HG03457 (cell line): ENCODE measurements at regions not wholly inside any gene's neighbourhood (a gene's known extent, or its start where the extent isn't known, plus 50 kb on each side); places are given as distances from the start of the nearest gene placed in this dataset.
"Not testable (repeated sequence)": the region's sequence is repeated elsewhere in the genome, so short reads cannot be mapped to it uniquely, and the experiment has no call there.

Source experiments
- ATAC-seq: cut with Tn5 transposase; IDR thresholded peaks from one replicate; pipeline ENCODE4 v1.9.1; 2021; ENCODE audit warnings: moderate number of reproducible peaks; ENCODE audit not compliant: unreplicated experiment

DNA sequence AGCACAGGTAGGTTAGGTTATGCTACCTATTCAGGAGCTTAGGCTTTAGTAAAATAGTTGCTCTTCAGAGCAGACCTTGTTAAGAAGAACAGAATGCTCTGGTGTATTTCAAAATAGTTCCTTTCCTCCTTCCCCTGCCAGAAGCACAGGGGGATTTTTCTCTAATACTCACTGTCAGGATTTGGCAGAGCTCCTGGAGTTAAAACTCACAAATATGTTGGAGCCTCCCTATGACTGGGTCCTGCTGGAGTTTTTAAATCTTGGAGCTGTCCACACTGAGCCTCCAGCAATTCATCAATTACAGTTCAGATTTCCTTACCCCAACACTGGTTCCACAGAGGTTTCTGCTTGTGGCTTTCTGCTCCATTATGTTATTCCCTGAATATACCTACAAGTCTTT is 1233.8 kb upstream of the WWC1 start:
- no peak for ATAC-seq

DNA sequence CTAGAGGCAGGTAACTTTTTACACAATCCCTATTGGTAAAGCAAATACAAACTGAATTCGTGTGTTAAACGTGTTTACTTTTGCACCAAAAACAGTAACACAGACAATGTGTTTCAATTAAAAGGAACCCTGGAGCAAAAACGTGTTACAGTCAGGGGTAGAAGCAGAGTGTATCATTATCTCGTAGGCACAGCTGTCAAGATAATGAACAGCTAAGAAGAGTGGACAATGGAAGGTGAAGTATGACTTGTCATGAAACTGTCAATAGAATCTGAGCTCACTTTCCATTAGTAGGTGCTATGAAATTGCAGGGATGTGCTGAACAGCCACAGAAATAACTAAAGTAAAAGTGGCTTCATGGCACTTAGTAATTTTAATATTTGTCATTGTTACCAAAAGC is 1229.8 kb upstream of the WWC1 start:
- no peak for ATAC-seq

DNA sequence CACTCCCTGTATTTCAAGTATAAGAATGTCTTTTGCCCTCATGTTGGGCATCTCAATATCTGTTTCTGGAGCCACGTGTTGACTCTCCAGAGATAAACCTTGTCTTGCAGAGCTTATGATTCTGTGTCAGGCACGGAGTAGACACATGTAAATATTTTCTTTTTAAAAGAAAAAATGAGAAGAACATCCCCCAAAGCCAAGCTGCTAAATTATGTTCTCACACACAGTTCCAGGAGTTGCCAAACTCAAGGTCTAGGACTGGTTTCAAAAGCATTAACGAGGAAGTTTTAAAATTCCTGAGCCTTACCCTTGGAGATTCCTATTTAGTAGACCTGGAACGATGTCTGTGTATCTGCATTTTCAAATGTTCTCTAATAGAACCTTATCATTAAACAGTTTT is 1228.3 kb upstream of the WWC1 start:
- no peak for ATAC-seq

DNA sequence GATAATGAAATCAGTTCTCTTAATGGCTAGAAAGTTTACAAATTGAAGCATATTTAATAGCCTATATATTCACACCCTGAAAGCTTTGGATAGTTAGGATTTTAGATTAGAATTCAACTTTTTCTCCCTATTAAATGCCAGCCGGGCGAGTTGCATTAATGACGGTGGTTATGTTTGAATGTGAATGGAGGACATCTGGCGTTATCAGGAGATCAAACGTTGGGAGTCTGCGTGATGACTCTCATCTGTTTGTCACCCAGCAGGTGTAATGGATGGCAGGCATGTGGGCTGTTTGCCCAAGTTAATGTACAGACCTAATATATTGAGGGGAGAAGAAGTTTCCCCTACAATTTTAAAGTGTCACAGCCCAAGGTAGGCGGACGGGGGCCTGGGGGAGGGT is 1227.7 kb upstream of the WWC1 start:
- ATAC-seq, result no peak

DNA sequence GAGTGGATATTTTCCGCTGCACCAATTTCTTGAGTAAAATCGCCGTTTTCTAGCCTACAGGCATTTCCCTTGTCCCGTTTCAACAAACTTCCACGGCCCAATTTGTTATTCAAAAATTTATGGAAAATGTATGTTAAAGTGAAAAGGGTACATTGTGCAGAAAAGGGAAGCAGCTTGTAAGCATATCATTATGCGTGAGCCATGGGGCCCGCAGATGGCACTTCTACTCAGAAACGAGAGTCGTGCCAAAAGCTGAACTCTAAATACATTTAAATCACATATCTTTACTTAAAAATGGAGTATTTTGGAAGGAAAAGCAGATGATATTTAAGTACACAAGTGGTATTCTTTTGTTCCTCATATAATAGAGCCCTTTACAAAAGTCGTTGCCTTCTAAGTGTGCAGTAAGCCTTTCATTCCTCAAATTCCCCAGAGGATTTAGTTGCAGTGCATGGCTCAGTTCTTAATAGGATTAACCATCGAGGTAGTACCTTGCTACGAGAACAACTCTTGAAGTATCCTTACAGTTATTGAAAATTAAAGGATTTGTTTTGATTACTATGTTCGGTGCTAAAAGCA is 1227.2 kb upstream of the WWC1 start:
- ATAC-seq, result no peak

DNA sequence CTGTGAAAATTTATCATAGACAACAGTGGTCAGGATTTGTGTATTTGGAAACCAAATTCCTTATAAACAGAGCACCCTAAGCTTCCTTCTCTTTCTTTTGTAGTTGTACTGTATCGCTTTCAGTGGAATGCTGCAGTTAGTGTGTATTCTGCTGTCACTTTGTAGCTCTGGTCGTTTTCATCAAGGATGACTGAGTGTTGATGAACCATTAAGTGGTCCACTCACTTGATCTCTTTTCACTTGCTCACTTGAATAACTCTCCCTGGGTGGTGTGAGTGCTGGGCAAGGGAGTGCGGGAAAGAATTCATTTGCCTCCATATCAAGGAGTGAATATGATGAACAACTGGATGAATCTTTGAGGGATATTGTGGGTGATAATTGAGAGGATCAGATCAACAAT is 1225.7 kb upstream of the WWC1 start:
- ATAC-seq, result no peak

DNA sequence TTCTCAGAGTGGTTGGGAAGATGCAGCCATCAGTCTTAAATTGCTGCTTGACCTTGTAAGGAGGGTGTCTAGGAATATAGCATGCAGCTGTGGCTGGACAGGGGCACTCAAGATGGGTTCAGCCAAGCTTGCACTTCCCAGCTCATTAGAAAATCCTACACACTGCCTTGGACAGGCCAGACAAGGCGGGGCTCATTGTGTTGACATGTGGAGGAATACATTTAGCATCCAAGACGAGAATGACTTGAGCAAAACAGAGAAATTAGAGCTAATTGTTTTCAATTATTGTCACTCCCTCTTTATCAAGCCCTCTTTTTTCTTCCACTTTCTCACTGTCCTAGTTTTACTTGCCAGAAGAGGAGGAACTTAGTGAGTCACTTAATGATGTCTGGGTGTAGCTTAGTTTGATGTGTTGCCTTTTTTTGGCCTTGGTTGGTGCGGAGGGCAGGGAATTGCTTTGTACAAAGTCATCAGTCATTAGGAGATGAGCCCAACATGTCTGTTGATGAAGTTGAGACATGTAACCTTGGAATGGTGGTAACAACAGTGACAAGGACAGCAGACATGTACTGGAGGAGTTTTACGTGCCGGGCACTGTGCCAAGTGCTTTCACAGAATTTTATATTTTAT is 1219.3 kb upstream of the WWC1 start:
- ATAC-seq, result no peak

DNA sequence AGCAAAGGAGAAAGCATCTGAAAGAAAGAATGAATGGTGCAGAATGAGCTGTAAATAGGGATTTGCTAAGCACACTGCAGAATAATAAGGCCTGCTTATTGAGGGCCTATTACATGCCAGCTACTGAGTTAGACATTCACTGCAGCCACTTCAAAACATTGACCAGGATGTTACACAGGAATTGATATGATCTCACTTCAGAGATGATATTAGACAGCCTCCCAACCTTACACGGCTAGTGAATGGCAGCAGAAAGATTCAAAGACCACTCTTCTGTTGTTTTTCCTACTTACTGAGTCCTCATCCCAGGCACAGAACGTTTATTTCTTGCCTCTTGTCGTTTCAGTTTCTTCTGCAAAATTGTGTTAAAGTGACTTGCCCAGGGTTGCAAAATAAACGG is 1209.9 kb upstream of the WWC1 start:
- no peak for ATAC-seq

DNA sequence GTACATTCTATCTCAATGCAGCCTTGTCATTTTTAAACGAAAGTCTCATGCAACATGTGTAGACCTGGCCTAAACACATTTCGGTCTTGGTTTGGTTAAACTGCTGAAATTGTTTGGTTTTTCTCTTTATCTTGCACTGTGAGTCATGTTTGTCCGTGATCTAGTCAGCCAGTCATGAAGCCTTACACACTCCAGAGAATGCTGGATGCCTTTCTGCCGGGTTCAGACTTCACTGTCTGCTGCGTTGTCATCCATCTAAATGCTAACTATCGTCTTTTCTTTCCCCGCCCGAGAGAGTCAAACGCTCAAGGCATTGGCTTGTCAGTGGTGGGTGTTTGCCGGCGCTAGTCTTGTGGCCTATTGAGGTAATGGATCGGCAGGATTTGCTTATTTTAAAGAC is 1194.6 kb upstream of the WWC1 start:
- ATAC-seq, result no peak

DNA sequence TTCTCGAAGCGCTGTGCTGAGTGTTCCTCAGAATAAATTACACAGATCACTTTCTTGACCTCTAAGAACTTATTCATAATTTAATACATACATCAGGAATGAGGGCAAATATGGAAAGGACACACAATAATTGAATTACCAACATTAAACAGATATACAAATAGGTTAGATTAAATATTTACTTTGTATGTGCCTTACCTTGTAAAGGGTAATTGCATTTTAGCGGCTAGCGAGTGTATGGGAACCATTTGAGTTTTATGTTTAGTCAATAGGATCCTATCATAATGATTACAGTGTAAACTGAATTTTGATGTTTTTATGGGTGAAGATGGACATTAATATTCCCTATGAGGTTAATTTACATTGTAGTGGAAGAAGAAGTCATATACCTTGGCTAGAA is 1187.1 kb upstream of the WWC1 start:
- no peak for ATAC-seq

DNA sequence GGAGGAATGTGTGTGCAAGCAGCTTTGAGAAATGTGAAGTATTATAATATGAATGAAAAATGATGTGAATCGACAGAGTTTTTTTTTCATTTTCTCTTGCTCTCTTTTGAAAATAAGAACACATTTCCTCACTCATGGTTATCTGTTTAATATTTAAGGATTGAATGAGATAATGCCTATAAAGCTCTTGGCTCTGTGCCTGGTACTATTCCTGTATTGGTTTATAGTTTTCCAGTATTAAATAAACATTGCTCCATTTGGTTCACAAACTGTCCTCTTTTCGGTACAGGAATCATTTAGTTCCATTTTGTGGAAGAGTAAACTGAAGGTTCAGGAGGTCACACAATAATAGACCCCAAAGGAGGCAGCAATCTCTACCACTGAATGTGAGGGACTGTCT is 1185.5 kb upstream of the WWC1 start:
- no peak for ATAC-seq

DNA sequence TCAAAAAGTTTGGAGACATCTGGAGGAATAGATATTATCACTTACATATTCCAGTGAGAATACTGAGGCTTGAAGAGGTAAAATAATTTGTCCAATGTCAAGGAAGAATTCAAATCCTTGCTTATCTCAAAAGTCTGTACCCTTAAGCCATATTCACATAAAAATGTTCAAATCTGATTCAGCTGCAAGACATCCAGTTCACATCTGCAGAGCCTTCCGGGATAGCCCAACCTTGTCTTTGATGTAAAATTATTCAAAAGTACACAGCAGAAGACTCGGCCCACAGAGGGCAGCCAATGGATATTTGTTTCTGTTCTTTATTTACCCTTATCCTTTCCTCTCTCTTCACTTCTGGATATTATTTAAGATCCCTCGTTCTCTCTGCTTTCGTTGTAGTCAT is 1183.8 kb upstream of the WWC1 start:
- no peak for ATAC-seq

DNA sequence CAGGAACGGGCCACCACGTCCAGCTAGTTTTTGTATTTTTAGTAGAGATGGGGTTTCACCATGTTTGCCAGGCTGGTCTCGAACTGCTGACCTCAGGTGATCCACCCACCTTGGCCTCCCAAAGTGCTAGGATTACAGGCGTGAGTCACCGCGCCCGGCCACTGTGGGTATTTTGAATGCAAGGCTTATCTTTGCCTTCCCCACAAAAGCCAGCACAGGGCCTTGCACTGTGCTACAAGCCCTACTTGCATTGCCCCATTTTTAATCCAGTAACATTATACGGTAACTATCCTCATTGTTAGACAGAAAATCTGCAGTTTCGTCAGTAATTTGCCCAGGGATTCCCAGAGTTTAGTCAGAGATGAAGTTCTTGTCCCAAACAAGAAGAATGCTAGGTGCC is 1183.2 kb upstream of the WWC1 start:
- not testable (repeated sequence) for ATAC-seq

DNA sequence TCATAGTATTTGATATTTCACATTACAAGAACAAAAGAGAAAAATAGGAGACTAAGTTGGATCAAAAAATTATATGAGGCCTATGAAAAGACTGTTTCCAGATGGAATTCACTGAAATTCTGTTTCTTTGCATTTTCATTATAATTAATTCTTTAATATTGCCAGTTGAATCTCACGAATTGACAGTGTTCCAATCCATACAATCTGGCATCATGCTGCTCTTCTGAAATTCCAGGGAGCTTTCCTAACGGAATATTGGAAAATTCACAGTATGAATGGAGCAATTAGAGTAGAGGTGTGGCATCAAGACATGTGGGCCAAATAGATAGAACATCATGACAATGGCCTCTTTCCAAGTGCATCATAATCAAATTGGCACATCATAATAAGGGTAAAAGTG is 1178.9 kb upstream of the WWC1 start:
- no peak for ATAC-seq

DNA sequence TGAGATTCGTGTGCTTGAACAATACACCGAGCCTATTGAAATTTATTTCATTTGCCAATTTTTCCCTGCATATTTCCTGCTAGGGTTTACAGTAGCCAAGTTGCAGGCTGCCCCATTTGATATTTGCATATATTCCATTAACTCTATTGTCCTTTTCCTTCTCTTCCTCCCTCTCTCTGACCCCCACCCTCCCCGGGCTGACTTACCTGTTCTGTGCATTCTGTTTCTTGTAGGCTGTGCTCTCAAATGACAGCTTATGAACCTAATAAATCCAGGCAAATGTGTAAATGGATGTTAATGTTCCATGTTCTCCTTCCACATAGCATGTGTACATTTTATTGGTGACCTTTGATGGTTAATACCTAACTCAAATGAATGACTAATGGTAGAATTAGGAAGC is 1169.2 kb upstream of the WWC1 start:
- ATAC-seq, result no peak

DNA sequence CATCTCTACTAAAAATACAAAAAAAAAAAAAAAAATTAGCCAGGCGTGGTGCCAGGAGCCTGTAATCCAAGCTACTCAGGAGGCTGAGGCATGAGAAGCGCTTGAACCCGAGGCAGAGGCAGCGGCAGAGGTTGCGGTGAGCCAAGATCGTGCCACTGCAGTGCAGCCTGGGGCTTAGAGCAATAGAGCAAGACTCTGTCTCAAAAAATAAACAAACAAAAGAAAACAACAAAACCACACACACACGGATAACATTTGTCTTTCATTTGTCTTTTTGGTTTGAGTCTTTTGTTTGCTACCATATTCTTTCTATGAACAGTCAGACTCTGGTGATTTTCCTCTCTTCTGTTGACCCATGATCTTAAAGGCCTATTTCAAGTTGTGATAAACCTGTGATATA is 1168.3 kb upstream of the WWC1 start:
- ATAC-seq, result no peak

DNA sequence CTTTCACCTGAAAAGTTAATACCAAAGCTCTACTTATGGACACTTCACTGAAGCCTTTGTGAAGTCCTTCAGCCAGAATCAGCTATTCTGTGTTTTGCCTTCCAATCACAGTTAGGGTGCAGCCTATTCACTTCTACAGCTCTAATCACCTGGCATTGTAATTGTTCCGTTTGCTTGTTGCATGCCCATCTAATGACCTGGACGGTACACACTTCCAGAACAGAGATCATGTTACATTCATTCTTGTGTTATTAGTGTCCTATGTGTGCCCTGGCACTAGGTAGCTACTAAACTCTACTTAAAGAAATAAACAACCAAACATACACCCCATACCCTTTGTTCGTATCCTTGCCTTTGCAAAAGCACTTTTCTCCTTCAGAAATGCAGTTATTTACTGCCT is 1162.9 kb upstream of the WWC1 start:
- ATAC-seq, result no peak

DNA sequence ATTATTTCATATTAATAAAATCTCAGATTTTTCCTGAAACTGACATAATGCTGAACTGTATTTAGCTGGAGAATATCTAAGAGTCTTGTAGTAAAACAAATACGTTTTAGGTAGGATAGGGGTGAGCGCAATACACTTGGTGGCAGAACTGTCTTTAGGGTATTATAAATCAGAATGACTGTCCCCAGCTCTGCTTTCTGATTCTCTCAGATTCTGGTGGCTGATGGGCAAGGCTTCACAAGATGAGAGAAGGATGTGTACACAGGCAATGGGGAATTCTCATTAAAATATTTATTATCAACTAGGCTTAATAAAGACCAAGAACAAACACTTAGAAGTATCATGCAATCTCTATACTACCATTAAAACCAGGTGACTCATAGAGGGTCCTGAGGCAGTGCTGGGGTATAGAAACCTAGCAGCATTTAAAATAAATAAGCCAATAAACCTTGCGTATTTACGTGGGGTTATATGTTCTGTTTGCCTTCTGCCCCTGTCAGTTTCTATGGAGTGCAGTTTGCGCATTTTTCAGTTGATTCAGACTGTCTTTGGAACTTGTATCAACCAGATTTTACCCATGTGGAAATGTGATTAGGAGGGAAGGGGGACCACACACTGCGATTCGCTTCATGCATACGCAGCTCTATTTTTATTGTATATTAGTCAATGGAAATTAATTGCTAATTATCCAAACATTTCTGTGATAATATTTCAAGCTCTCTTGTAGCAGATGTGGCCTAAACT is 1150.7 kb upstream of the WWC1 start:
- ATAC-seq, result no peak

DNA sequence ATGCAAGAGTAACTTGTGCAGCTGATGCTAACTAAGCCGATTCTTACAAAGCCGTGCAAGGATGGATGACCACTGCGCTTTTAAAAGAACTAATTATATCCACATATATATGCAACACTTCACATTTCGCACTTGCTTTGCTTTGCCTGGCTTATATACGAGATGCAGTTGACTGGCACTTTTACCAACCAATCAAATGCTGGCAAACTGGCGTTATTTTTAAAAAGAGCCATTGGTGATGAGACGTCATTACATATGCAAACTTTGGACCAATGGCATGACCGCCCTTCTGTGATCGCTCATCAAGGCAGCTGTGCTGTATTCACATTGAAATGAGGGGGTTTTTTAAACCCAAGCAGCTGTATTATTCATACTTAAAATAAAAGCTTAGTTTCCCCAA is 1147.7 kb upstream of the WWC1 start:
- no peak for ATAC-seq

DNA sequence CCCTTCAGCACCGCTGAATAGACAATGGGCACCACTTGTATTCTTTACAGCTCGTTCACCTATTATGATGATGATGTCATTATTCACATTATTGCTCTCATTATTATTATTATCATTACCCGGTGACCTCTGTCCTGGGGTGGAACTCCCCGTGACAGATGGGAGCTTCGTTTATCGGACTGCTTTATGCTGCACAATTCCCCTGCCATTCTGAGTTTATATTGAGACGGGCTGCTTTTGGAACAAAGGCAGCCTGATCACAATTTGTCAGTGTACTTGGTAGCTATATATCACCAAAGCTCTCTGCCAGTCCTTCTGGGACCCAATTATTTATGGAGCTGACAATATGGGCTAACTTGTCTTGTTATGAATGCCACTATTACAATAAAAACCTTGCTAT is 1145.6 kb upstream of the WWC1 start:
- ATAC-seq, result no peak

DNA sequence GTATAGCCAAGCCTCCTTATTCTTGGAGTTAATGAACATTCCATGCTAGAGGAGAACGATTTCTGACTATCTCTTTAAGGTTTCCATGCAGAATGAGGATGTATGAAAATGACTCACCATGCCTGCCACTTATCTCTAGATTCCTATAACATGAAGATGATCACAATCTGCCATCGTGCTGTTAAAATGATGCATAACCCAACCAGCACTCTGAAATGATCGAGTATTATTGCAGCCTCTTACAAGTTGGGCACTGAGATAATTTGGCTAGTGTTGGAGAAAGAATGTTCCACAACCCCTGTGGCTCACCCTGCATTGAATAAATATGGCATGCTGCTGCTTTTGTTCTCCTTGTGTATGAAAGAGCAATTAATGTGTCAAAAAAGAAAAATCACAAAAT is 1143.6 kb upstream of the WWC1 start:
- no peak for ATAC-seq

DNA sequence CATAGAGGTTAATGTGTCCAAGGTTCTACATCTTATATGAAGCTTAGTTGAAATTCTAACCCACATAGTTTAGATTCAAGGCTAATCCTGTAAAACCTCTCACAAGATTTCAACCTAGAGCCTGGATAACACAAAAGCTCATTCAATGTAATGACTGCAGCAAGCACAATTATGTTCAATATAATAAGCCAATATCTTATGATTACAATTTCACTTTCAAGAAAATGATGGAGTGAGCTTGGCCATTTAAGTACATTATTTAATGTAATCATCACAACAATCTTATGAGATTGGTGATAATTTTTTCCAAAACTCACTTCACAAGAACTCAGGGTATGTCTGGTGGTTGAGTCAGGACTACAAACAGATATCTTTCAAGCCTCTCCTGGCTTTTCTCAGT is 1140.8 kb upstream of the WWC1 start:
- ATAC-seq, result no peak

DNA sequence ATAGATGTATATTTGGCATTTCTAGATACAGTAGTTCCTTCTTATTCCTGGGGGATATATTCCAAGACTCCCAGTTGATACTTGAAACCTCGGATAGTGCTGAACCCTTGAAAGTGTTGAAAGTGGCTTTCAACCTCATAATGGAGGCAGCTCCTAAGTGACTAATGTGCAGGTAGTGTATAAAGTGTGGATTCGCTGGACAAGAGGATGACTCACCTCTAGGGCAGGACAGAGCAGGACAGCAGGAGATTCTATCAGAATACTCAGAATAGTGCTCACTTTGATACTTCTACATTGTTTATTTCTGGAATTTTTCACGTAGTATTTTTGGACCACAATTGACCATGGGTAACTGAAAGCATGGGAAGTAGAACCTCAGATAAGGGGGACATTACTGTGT is 1138.9 kb upstream of the WWC1 start:
- no peak for ATAC-seq
